ENCODE measurements at regions not wholly inside any gene's neighbourhood (a gene's known extent, or its start where the extent isn't known, plus 50 kb on each side); places are given as distances from the start of the nearest gene placed in this dataset.
"Not testable (repeated sequence)": the region's sequence is repeated elsewhere in the genome, so short reads cannot be mapped to it uniquely, and the experiment has no call there.

- not testable (repeated sequence) for H3K27me3 ChIP-seq (ENCODE audit: insufficient read depth, low read length); H3K18ac ChIP-seq (ENCODE audit: insufficient read length, low read depth, low read length); H2BK120ac ChIP-seq (ENCODE audit: low read depth, low read length, poor library complexity, severe bottlenecking); H3K79me2 ChIP-seq (ENCODE audit: insufficient read depth, low read length); H4K5ac ChIP-seq (ENCODE audit: insufficient read length, low read depth, low read length); H4K20me1 ChIP-seq (ENCODE audit: control insufficient read depth, insufficient read depth, insufficient read length); H3K79me1 ChIP-seq (ENCODE audit: insufficient read depth, low read depth, low read length, poor library complexity, severe bottlenecking); H2AFZ ChIP-seq (ENCODE audit: low read length); H2AK5ac ChIP-seq (ENCODE audit: insufficient read length, low read length); H3K36me3 Mint-ChIP-seq (ENCODE audit: insufficient read depth in 1 of 3, low read depth in 3 of 3); H4K91ac ChIP-seq (ENCODE audit: insufficient read length, low read depth, low read length); H3K4me2 ChIP-seq (ENCODE audit: insufficient read depth, insufficient read length, low read length); H3K56ac ChIP-seq (ENCODE audit: insufficient read length, low read depth, low read length); H3K4ac ChIP-seq (ENCODE audit: low read depth, low read length); H3K14ac ChIP-seq (ENCODE audit: insufficient read depth, low read length); H4K8ac ChIP-seq (replicated peaks; ENCODE audit: insufficient read length, low read depth, low read length); H3K4me3 Mint-ChIP-seq; H3T11ph ChIP-seq (ENCODE audit: low read length); H3K23me2 ChIP-seq (ENCODE audit: insufficient read length, low read depth, low read length, poor library complexity, severe bottlenecking); H3K9me3 Mint-ChIP-seq; H2BK15ac ChIP-seq (ENCODE audit: low read depth, low read length); H3K23ac ChIP-seq (ENCODE audit: insufficient read length, low read depth, low read length); H2BK20ac ChIP-seq (ENCODE audit: low read depth, low read length, poor library complexity, severe bottlenecking); H3K4me1 ChIP-seq (ENCODE audit: insufficient read depth, low read length); H3K9ac ChIP-seq (ENCODE audit: extremely low read depth, insufficient read length, low read length); H3K27me3 Mint-ChIP-seq (ENCODE audit: low read depth); H3K9me3 ChIP-seq (ENCODE audit: control insufficient read depth, low read depth, low read length); H3K27ac ChIP-seq (ENCODE audit: insufficient read length, low read depth, low read length); H2BK12ac ChIP-seq (ENCODE audit: insufficient read length, low read depth, low read length); DNase-seq; H3K27ac Mint-ChIP-seq; H3K4me1 Mint-ChIP-seq; H2BK5ac ChIP-seq (ENCODE audit: insufficient read length, low read length)
- WGBS (ENCODE audit: extremely low coverage, insufficient read length, low lambda C conversion rate): no CpG with 5 or more reads among the region's 2 CpGs
Measured at GRCh38 chr4:164277414-164277813, 476.5 kb upstream of the SMIM31 start.
